KOPT-K1 (cell line): ENCODE measurements at regions not wholly inside any gene's neighbourhood (a gene's known extent, or its start where the extent isn't known, plus 50 kb on each side); places are given as distances from the start of the nearest gene placed in this dataset.
"Not testable (repeated sequence)": the region's sequence is repeated elsewhere in the genome, so short reads cannot be mapped to it uniquely, and the experiment has no call there.

ENCODE experiments used
- H3K27ac ChIP-seq: fragments of 200-600 bp; sonication (generic); 2 replicates; pipeline ENCODE4 v1.5.1; 2016; ENCODE audit warnings: antibody characterized with exemption, mild to moderate bottlenecking, low read depth, low read length; ENCODE audit not compliant: poor library complexity, severe bottlenecking
- H3K36me3 ChIP-seq: fragments of 200-600 bp; sonication (generic); 2 replicates; pipeline ENCODE4 v1.5.1; 2017; ENCODE audit warnings: antibody characterized with exemption, mild to moderate bottlenecking, low read length, moderate library complexity; ENCODE audit not compliant: insufficient read depth
- H3K9me3 ChIP-seq: fragments of 200-600 bp; sonication (generic); 2 replicates; pipeline ENCODE4 v1.5.1; 2017; ENCODE audit warnings: antibody characterized with exemption, low read length, mild to moderate bottlenecking; ENCODE audit not compliant: insufficient read depth, poor library complexity, severe bottlenecking

DNA sequence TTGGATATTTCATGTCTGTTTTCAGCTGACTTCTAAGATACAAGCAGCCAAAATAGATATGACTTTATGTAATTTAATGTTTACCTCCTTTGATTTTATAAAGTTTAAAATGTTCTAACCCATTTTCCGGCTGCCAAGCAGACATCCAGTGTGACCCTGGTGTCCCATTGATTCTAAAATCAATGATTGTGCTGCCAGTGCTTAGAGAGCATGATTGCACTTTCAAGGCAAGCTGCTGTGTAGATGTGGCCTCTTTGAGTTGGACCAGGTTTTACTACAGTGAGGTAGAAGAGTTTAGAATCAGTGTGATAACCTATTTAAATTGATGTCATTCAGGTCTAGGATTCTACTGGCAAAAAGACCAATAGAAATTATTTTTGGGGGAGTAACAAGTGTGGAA is 730.9 kb downstream of the STPG2 start:
- Histone ChIP-seq H3K27ac (no peak overlapping the region), H3K9me3 (no peaks in the 10 kb centered on the region), H3K36me3 (no peaks in the 10 kb centered on the region)

- H3K36me3 ChIP-seq: no peaks in the 10 kb centered on the region
- no peaks in the 10 kb centered on the region for H3K9me3 ChIP-seq
- no peak overlapping the region for H3K27ac ChIP-seq
Observed at GRCh38 chr4:97414161-97414560, 729.1 kb downstream of the STPG2 start.

- Histone ChIP-seq H3K36me3 (no peaks in the 10 kb centered on the region), H3K27ac (no peak overlapping the region), H3K9me3 (no peaks in the 10 kb centered on the region)
Observed at GRCh38 chr4:97432551-97432950, 710.7 kb downstream of the STPG2 start.

DNA sequence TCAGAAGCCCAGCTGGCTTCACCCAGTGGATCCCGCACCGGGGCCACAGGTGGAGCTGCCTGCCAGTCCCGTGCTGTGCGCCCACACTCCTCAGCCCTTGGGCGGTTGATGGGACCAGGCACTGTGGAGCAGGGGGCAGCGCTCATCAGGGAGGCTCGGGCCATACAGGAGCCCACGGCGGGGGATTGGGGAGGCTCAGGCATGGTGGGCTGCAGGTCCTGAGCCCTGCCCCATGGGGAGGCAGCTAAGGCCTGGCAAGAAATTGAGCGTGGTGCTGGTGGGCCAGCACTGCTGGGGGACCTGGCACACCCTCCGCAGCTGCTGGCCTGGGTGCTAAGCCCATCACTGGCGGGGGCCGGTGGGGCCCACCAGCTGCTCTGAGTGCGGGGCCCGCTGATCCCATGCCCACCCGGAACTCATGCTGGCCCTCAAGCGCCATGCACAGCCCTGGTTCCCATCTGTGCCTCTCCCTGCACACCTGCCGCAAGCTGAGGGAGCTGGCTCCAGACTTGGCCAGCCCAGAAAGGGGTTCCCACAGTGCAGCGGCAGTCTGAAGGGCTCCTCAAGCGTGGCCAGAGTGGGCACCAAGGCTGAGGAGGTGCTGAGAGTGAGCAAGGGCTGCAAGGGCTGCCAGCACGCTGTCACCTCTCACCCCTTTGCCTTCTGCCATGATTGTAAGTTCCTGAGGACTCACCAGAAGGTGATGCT is 705.1 kb downstream of the STPG2 start:
- H3K27ac ChIP-seq, H3K36me3 ChIP-seq, H3K9me3 ChIP-seq: not testable (repeated sequence)

GRCh38 chr4:97453186-97453585 is 690.1 kb downstream of the STPG2 start:
- Histone ChIP-seq H3K27ac (no peak overlapping the region), H3K36me3 (no peaks in the 10 kb centered on the region), H3K9me3 (peaks cover 6% of the 10 kb centered on the region)

DNA sequence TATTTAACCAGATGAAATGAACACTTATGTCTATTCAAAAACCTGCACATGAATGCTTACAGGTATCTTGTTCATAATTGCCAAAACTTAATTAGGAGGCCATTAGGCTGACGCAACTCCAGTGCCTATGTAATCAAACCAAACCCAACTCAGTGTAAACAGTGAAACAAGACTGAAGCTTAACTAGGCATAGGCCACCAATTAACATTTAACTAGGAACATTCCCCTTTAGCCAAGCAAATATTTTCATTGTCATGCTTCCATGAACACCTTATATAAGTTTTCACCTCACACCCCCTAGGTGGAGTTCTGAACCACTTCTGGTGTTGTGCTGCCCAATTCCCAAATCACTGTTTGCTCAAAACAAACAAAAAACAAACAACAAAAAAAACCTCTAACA is 686.0 kb downstream of the STPG2 start:
- Histone ChIP-seq H3K36me3 (no peaks in the 10 kb centered on the region), H3K27ac (no peak overlapping the region), H3K9me3 (peaks cover 4% of the 10 kb centered on the region)

DNA sequence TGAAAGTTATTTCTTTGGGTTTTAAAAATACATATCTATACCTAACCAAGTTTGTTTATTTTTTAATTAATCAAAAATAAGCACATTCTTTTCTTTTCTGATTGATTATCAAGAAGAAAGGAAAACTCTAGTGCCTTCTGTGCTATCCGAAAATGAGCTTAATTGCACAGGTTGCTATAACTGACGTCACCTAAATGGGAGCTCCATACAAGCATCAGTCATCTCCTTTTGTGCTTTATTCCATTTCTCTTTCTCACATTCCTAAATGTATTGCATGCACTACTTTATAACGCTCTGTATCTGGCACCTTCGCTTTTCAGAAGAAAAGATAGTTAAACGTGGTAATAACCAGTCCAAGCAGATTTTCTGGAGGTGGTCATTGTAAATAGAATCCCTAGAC is 675.0 kb downstream of the STPG2 start:
- no peak overlapping the region for H3K27ac ChIP-seq
- H3K36me3 ChIP-seq: no peaks in the 10 kb centered on the region
- no peaks in the 10 kb centered on the region for H3K9me3 ChIP-seq

DNA sequence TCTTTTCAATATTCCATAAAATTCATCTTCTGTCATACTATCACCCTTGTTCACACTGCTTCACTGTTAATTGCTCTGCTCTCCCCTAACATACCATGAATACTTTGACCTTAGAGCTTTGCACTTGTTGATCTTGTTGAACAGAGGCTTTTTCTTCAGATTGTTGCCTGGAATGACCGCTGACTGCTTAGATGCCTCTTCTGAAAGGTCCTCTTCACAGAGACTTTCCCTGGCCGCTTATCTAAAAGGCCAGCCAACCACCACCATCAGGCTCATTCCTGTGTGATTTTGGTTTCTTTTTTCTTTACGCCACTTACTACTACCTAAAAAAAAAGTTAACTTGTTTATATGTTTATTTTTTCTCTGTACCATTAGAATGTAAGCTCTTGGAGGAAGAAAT is 667.7 kb downstream of the STPG2 start:
- Histone ChIP-seq H3K36me3 (no peaks in the 10 kb centered on the region), H3K9me3 (no peaks in the 10 kb centered on the region), H3K27ac (no peak overlapping the region)

- H3K9me3 ChIP-seq: no peaks in the 10 kb centered on the region
- H3K36me3 ChIP-seq: no peaks in the 10 kb centered on the region
Observed at GRCh38 chr4:97477974-97478373, 665.3 kb downstream of the STPG2 start.

DNA sequence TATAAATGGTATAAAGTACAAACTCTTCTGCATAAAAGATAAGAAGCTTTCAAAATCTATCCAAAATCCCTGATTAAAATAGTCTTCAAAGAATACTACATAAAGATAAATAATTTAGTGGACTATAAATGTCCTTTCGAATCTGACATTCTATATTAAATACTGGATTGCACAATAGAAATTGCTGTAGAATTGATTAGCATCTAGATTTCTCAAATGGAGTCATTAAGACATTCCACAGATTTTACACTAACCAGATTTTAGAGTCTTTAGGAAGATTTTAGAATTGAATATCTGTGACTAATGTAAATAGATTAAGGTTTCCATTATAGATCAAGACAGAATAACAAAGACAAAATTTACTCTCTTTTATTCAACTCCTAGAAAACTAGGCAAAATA is 663.9 kb downstream of the STPG2 start:
- Histone ChIP-seq H3K36me3 (no peaks in the 10 kb centered on the region), H3K9me3 (no peaks in the 10 kb centered on the region), H3K27ac (no peak overlapping the region)

More at GRCh38 chr4:97477974-97478373, 665.3 kb downstream of the STPG2 start:
- H3K27ac ChIP-seq: no peak overlapping the region

- Histone ChIP-seq H3K36me3 (no peaks in the 10 kb centered on the region), H3K27ac (no peak overlapping the region), H3K9me3 (no peaks in the 10 kb centered on the region)
Observed at GRCh38 chr4:97491856-97492255, 651.4 kb downstream of the STPG2 start.

DNA sequence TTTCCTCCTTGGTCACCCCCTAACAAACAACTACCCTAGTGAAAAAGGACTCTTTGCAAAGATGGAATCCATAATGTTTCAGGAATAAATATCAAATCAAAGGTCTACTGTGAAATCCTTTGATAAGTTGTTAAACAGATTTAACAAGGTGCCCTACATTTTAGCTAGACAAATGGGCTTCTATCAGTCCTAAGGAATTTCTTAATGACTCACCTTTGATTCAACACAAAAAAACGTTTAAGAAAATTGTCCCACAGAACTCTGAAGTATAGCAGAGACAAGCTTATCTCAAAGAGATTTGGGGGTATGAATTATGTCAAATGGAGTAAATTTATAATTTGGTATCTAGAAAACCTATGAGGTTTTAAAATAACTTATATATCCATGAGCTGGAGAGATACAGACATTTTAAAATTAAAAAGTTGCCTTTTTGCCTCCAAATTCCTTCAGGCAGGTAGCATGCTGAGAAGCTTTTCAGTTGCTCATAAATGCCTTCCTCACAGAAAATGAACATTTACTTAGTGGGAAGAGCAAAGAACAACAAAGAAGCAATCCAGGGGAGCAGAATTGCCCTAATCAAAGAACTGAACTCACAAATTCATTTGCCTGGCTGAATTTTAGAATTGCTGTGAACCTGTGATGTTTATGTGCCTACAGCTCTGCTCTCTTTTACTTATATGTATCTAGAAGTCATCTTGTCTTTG is 649.3 kb downstream of the STPG2 start:
- Histone ChIP-seq H3K9me3 (no peaks in the 10 kb centered on the region), H3K27ac (no peak overlapping the region), H3K36me3 (no peaks in the 10 kb centered on the region)

GRCh38 chr4:97496298-97496873 is 646.9 kb downstream of the STPG2 start:
- no peaks in the 10 kb centered on the region for H3K9me3 ChIP-seq
- H3K36me3 ChIP-seq: no peaks in the 10 kb centered on the region
- no peak overlapping the region for H3K27ac ChIP-seq

DNA sequence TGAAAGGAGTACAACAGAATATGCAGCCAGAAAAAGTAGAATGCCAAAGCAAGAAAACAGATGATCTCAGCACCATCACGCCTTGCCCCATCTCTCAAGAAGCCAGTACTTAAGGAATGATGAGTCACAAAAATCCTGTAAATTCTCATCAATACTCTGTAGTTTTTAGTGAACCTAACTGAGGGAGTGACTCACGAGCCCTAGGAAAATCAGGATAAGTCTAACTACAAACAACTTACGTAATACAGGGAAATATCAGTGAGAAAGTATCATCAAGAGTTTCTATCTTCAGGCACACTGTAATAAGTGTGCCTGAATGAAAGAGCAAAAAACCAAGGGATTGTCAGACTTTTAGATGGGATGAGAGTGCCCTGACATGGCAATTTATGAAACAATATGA is 644.4 kb downstream of the STPG2 start:
- Histone ChIP-seq H3K9me3 (no peaks in the 10 kb centered on the region), H3K36me3 (no peaks in the 10 kb centered on the region), H3K27ac (no peak overlapping the region)

- H3K27ac ChIP-seq: no peak overlapping the region
- no peaks in the 10 kb centered on the region for H3K9me3 ChIP-seq
- H3K36me3 ChIP-seq: no peaks in the 10 kb centered on the region
Observed at GRCh38 chr4:97500423-97500822, 642.9 kb downstream of the STPG2 start.

GRCh38 chr4:97504713-97505112 is 638.6 kb downstream of the STPG2 start:
- Histone ChIP-seq H3K9me3 (no peaks in the 10 kb centered on the region), H3K27ac (no peak overlapping the region), H3K36me3 (no peaks in the 10 kb centered on the region)
